Pons (tissue), 1 donor: ENCODE measurements at regions not wholly inside any gene's neighbourhood (a gene's known extent, or its start where the extent isn't known, plus 50 kb on each side); places are given as distances from the start of the nearest gene placed in this dataset.
"Not testable (repeated sequence)": the region's sequence is repeated elsewhere in the genome, so short reads cannot be mapped to it uniquely, and the experiment has no call there.

Source experiments
- DNase-seq: peaks from one replicate; pipeline ENCODE4 v3.0.0-alpha.2; 2016; ENCODE audit warnings: low spot score

GRCh38 chrX:1903236-1903935 is 288.5 kb downstream of the ASMT start:
- no peak for DNase-seq

GRCh38 chrX:1904663-1905218 is 289.9 kb downstream of the ASMT start:
- DNase-seq, result no peak

- no peak for DNase-seq
Observed at GRCh38 chrX:1906028-1906427, 291.2 kb downstream of the ASMT start.

GRCh38 chrX:1908996-1909395 is 294.1 kb downstream of the ASMT start:
- not testable (repeated sequence) for DNase-seq

GRCh38 chrX:1909419-1910206 is 294.8 kb downstream of the ASMT start:
- no peak for DNase-seq

- no peak for DNase-seq
Observed at GRCh38 chrX:1910207-1910470, 295.3 kb downstream of the ASMT start.

GRCh38 chrX:1911401-1912128 is 296.7 kb downstream of the ASMT start:
- no peak for DNase-seq

GRCh38 chrX:1912193-1912592 is 297.3 kb downstream of the ASMT start:
- no peak for DNase-seq

GRCh38 chrX:1914606-1915365 is 299.9 kb downstream of the ASMT start:
- no peak for DNase-seq

- DNase-seq, result no peak
Observed at GRCh38 chrX:1918780-1919179, 303.9 kb downstream of the ASMT start.

- no peak for DNase-seq
Observed at GRCh38 chrX:1925053-1925481, 310.2 kb downstream of the ASMT start.

GRCh38 chrX:1928805-1929204 is 313.9 kb downstream of the ASMT start:
- DNase-seq, result no peak

GRCh38 chrX:1932231-1932630 is 317.4 kb downstream of the ASMT start:
- no peak for DNase-seq

GRCh38 chrX:1933964-1934363 is 319.1 kb downstream of the ASMT start:
- no peak for DNase-seq

GRCh38 chrX:1935805-1936204 is 320.9 kb downstream of the ASMT start:
- DNase-seq, result no peak

GRCh38 chrX:1938190-1938589 is 323.3 kb downstream of the ASMT start:
- DNase-seq, result no peak

GRCh38 chrX:1941321-1941720 is 326.5 kb downstream of the ASMT start:
- no peak for DNase-seq

GRCh38 chrX:1945879-1946278 is 331.0 kb downstream of the ASMT start:
- no peak for DNase-seq

- no peak for DNase-seq
Observed at GRCh38 chrX:1946974-1947373, 332.1 kb downstream of the ASMT start.
